ENCODE measurements at regions not wholly inside any gene's neighbourhood (a gene's known extent, or its start where the extent isn't known, plus 50 kb on each side); places are given as distances from the start of the nearest gene placed in this dataset.
A peak's percentile ranks its signal among the peaks of the same experiment; 100 is the strongest.

- DNase-seq = no peak
These were observed 100.8 kb upstream of the WASF3 start for GRCh38 chr13:26456650-26457049.

GRCh38 chr13:26457212-26457611, 100.3 kb upstream of the WASF3 start:
- DNase-seq = no peak

GRCh38 chr13:26458196-26458749, 99.2 kb upstream of the WASF3 start:
- no peak for DNase-seq

- DNase-seq = no peak
These were observed 98.0 kb upstream of the WASF3 start for GRCh38 chr13:26459276-26460131.

- no peak for DNase-seq
These were observed 96.8 kb upstream of the WASF3 start for GRCh38 chr13:26460648-26461047.

- DNase-seq = no peak
These were observed 94.2 kb upstream of the WASF3 start for GRCh38 chr13:26463296-26463695.

GRCh38 chr13:26463848-26464247, 93.6 kb upstream of the WASF3 start:
- DNase-seq = no peak

- no peak for DNase-seq
These were observed 92.0 kb upstream of the WASF3 start for GRCh38 chr13:26465514-26465913.

GRCh38 chr13:26465954-26466353, 91.5 kb upstream of the WASF3 start:
- DNase-seq = no peak

- DNase-seq = no peak
These were observed 89.2 kb upstream of the WASF3 start for GRCh38 chr13:26468265-26468801.

GRCh38 chr13:26469602-26470001, 87.9 kb upstream of the WASF3 start:
- DNase-seq = no peak

- no peak for DNase-seq
These were observed 85.7 kb upstream of the WASF3 start for GRCh38 chr13:26471807-26472206.

GRCh38 chr13:26473571-26474230, 83.8 kb upstream of the WASF3 start:
- DNase-seq = no peak

- DNase-seq = no peak
These were observed 83.2 kb upstream of the WASF3 start for GRCh38 chr13:26474286-26474685.

GRCh38 chr13:26475176-26476110, 82.0 kb upstream of the WASF3 start:
- DNase-seq = no peak

- no peak for DNase-seq
These were observed 81.2 kb upstream of the WASF3 start for GRCh38 chr13:26476111-26476781.

- no peak for DNase-seq
These were observed 80.7 kb upstream of the WASF3 start for GRCh38 chr13:26476782-26477142.

GRCh38 chr13:26477681-26478080, 79.8 kb upstream of the WASF3 start:
- DNase-seq = no peak

- DNase-seq = no peak
These were observed 77.1 kb upstream of the WASF3 start for GRCh38 chr13:26480246-26480855.

GRCh38 chr13:26482451-26483197, 74.9 kb upstream of the WASF3 start:
- peak; percentile 69 for DNase-seq

GRCh38 chr13:26483546-26483945, 73.9 kb upstream of the WASF3 start:
- no peak for DNase-seq
